ENCODE measurements at regions not wholly inside any gene's neighbourhood (a gene's known extent, or its start where the extent isn't known, plus 50 kb on each side); places are given as distances from the start of the nearest gene placed in this dataset.

- DNase-seq: no peak
- intact Hi-C loops (cut with micrococcal nuclease): no loop called here
- Mint-ChIP-seq H3K27ac (no peak overlapping the region), H3K4me3 (no peak overlapping the region), H3K4me1 (no peaks in the 10 kb centered on the region), H3K36me3 (ENCODE audit: low read depth) (no peaks in the 10 kb centered on the region), H3K27me3 (peaks cover 2% of the 10 kb centered on the region), H3K9me3 (no peaks in the 10 kb centered on the region)
- CTCF ChIA-PET: no interaction called here
- TF ChIP-seq CTCF (IDR thresholded peaks at IDR 0.05): no peak
- POLR2A ChIA-PET: no interaction called here
- no peak for ATAC-seq (ENCODE audit: low read depth)
Observed at GRCh38 chr10:128741680-128742079, 615.5 kb upstream of the MKI67 start.

GRCh38 chr10:128744092-128744491 lies 617.9 kb upstream of the MKI67 start:
- no peak for DNase-seq
- no peak overlapping the region for H3K4me3 Mint-ChIP-seq
- TF ChIP-seq CTCF (IDR thresholded peaks at IDR 0.05): no peak
- H3K27me3 Mint-ChIP-seq: peaks cover 2% of the 10 kb centered on the region
- no peaks in the 10 kb centered on the region for H3K36me3 Mint-ChIP-seq (ENCODE audit: low read depth)
- intact Hi-C loops (cut with micrococcal nuclease): no loop called here
- no peaks in the 10 kb centered on the region for H3K4me1 Mint-ChIP-seq
- POLR2A ChIA-PET: no interaction called here
- H3K27ac Mint-ChIP-seq: no peak overlapping the region
- ATAC-seq (ENCODE audit: low read depth): no peak
- H3K9me3 Mint-ChIP-seq: no peaks in the 10 kb centered on the region
- CTCF ChIA-PET: no interaction called here

DNA sequence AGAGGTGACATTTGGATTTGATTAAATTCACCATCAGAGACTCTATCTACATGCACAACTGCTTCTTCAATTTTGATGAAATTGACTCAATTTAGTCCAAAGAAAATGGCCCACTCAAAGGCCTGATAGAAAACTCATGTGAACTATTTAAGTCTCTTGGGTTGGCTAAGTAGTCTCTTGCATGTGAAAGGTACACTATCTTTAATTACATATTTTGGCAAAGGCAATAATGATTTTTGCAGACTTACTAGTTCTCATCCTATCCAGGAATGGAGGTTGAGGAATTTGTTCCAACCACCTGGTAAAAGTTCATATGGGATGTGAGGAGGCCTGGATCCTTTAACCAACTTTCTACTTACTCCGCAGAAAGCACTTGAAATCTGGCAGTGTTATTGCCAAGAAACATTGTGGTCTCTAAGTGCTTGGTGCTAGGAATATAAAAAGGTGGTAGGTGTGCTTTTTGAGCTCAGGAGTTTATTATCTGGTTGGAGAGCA lies 618.6 kb upstream of the MKI67 start:
- ChIA-PET POLR2A (no interaction called here), CTCF (no interaction called here)
- Mint-ChIP-seq H3K36me3 (ENCODE audit: low read depth) (no peaks in the 10 kb centered on the region), H3K4me3 (no peak overlapping the region), H3K27ac (no peak overlapping the region), H3K9me3 (no peaks in the 10 kb centered on the region), H3K27me3 (peaks cover 2% of the 10 kb centered on the region), H3K4me1 (no peaks in the 10 kb centered on the region)
- no peak for TF ChIP-seq CTCF (IDR thresholded peaks at IDR 0.05)
- no peak for DNase-seq
- ATAC-seq (ENCODE audit: low read depth): no peak
- intact Hi-C loops (cut with micrococcal nuclease): no loop called here

- CTCF ChIA-PET: no interaction called here
- H3K9me3 Mint-ChIP-seq: peaks cover 2% of the 10 kb centered on the region
- no peak for ATAC-seq (ENCODE audit: low read depth)
- intact Hi-C loops (cut with micrococcal nuclease): no loop called here
- DNase-seq: no peak
- POLR2A ChIA-PET: no interaction called here
- no peaks in the 10 kb centered on the region for H3K36me3 Mint-ChIP-seq (ENCODE audit: low read depth)
- no peak overlapping the region for H3K27ac Mint-ChIP-seq
- no peaks in the 10 kb centered on the region for H3K4me1 Mint-ChIP-seq
- TF ChIP-seq CTCF (IDR thresholded peaks at IDR 0.05): no peak
- peaks cover 2% of the 10 kb centered on the region for H3K27me3 Mint-ChIP-seq
- no peak overlapping the region for H3K4me3 Mint-ChIP-seq
Observed at GRCh38 chr10:128747582-128748346, 621.5 kb upstream of the MKI67 start.

GRCh38 chr10:128751284-128751683 lies 625.1 kb upstream of the MKI67 start:
- H3K27me3 Mint-ChIP-seq: no peaks in the 10 kb centered on the region
- POLR2A ChIA-PET: no interaction called here
- TF ChIP-seq CTCF (IDR thresholded peaks at IDR 0.05): no peak
- H3K27ac Mint-ChIP-seq: no peak overlapping the region
- peaks cover 2% of the 10 kb centered on the region for H3K9me3 Mint-ChIP-seq
- H3K4me1 Mint-ChIP-seq: no peaks in the 10 kb centered on the region
- intact Hi-C loops (cut with micrococcal nuclease): no loop called here
- H3K4me3 Mint-ChIP-seq: no peak overlapping the region
- CTCF ChIA-PET: no interaction called here
- no peak for DNase-seq
- no peaks in the 10 kb centered on the region for H3K36me3 Mint-ChIP-seq (ENCODE audit: low read depth)
- no peak for ATAC-seq (ENCODE audit: low read depth)
